IMR-90 (cell line): ENCODE measurements at regions not wholly inside any gene's neighbourhood (a gene's known extent, or its start where the extent isn't known, plus 50 kb on each side); places are given as distances from the start of the nearest gene placed in this dataset.

Experiments used
- ATAC-seq: fragments of 200-7000 bp; cut with Tn5 transposase; 2 replicates; pipeline ENCODE4 v1.9.1; 2020; ENCODE audit warnings: low read depth, mild to moderate bottlenecking, moderate library complexity
- BruUV-seq: library from RNA; stranded (reverse); fragments of 400-500 nt; replicated peaks from 2 replicates; lab custom pipeline; 2021; lab: Mats Ljungman, UMichigan
- CTCF ChIA-PET: fragments of 300-600 bp; formaldehyde crosslinking; extraction: SDS; loops from one replicate; lab custom pipeline; 2021; ENCODE audit warnings: antibody characterized with exemption; lab: Yijun Ruan, JAX
- POLR2A ChIA-PET: fragments of 300-600 bp; sonication (Branson Sonifier 250); formaldehyde crosslinking; loops from one replicate; lab custom pipeline; 2022; ENCODE audit warnings: antibody characterized with exemption; ENCODE audit not compliant: unreplicated experiment; lab: Charles Lee
- DNase-seq: peaks from one replicate; pipeline ENCODE4 v3.0.0; 2013
- H2AFZ ChIP-seq: replicated peaks from 2 replicates; pipeline ENCODE3; 2013; ENCODE audit warnings: low read length, mild to moderate bottlenecking; ENCODE audit not compliant: poor library complexity
- H2AK5ac ChIP-seq: 2 replicates; pipeline ENCODE4 v1.6.1; 2013; ENCODE audit warnings: low read depth, low read length, inconsistent platforms
- H2AK9ac ChIP-seq: replicated peaks from 2 replicates; pipeline ENCODE3; 2013; ENCODE audit warnings: mild to moderate bottlenecking, low read depth, low read length, moderate library complexity; ENCODE audit not compliant: poor library complexity
- H2BK120ac ChIP-seq: 2 replicates; pipeline ENCODE4 v1.6.1; 2013; ENCODE audit warnings: low read depth, low read length, inconsistent platforms
- H2BK15ac ChIP-seq: 3 replicates; pipeline ENCODE4 v1.6.1; 2013; ENCODE audit warnings: low read depth, low read length, inconsistent platforms
- H2BK20ac ChIP-seq: 2 replicates; pipeline ENCODE4 v1.6.1; 2013; ENCODE audit warnings: low read depth, mild to moderate bottlenecking, inconsistent platforms, low read length, moderate library complexity
- H2BK5ac ChIP-seq: 2 replicates; pipeline ENCODE4 v1.6.1; 2013; ENCODE audit warnings: mild to moderate bottlenecking, low read depth, low read length, inconsistent platforms; ENCODE audit not compliant: poor library complexity, severe bottlenecking
- H3K14ac ChIP-seq: replicated peaks from 2 replicates; pipeline ENCODE4 v1.6.1; 2013; ENCODE audit warnings: low read depth, low read length, inconsistent platforms
- H3K18ac ChIP-seq: 2 replicates; pipeline ENCODE4 v1.6.1; 2013; ENCODE audit warnings: low read depth, low read length, control low read depth
- H3K23ac ChIP-seq: 2 replicates; pipeline ENCODE4 v1.6.1; 2013; ENCODE audit warnings: low read depth, low read length, inconsistent platforms
- H3K27ac ChIP-seq: 2 replicates; pipeline ENCODE4 v1.5.1; 2013; ENCODE audit warnings: mild to moderate bottlenecking, control low read depth, low read length; ENCODE audit not compliant: insufficient read depth
- H3K27me3 ChIP-seq: 2 replicates; pipeline ENCODE4 v1.6.1; 2013; ENCODE audit warnings: low read length; ENCODE audit not compliant: control insufficient read depth, insufficient read depth
- H3K36me3 ChIP-seq: 2 replicates; pipeline ENCODE4 v1.6.1; 2013; ENCODE audit warnings: low read length, mixed read lengths; ENCODE audit not compliant: control insufficient read depth, insufficient read depth
- H3K4ac ChIP-seq: 2 replicates; pipeline ENCODE4 v1.6.1; 2013; ENCODE audit warnings: low read depth, low read length, inconsistent platforms
- H3K4me1 ChIP-seq: 2 replicates; pipeline ENCODE4 v1.6.1; 2013; ENCODE audit warnings: low read length, mixed read lengths; ENCODE audit not compliant: control insufficient read depth, insufficient read depth
- H3K4me2 ChIP-seq: 2 replicates; pipeline ENCODE4 v1.6.1; 2013; ENCODE audit warnings: low read depth, mild to moderate bottlenecking, control low read depth, low read length, moderate library complexity
- H3K4me3 ChIP-seq: 2 replicates; pipeline ENCODE4 v1.5.1; 2013; ENCODE audit warnings: low read depth, mild to moderate bottlenecking, control low read depth, low read length, moderate library complexity; ENCODE audit not compliant: insufficient read depth
- H3K56ac ChIP-seq: 2 replicates; pipeline ENCODE4 v1.6.1; 2013; ENCODE audit warnings: low read length, inconsistent platforms; ENCODE audit not compliant: insufficient read depth; ENCODE audit errors: extremely low read depth
- H3K79me1 ChIP-seq, 2 experiments: 2 replicates each; pipeline ENCODE4 v1.6.1; 2013; ENCODE audit warnings: low read length in 2 of 2, inconsistent platforms in 1 of 2, low read depth in 1 of 2
- H3K9ac ChIP-seq: 2 replicates; pipeline ENCODE4 v1.6.1; 2013; ENCODE audit warnings: low read depth, low read length, control low read depth
- H3K9me1 ChIP-seq: 2 replicates; pipeline ENCODE4 v1.6.1; 2013; ENCODE audit warnings: low read length, inconsistent platforms; ENCODE audit not compliant: insufficient read depth
- H3K9me3 ChIP-seq: 2 replicates; pipeline ENCODE4 v1.6.1; 2013; ENCODE audit warnings: low read length; ENCODE audit not compliant: control insufficient read depth, insufficient read depth
- H4K20me1 ChIP-seq: 2 replicates; pipeline ENCODE4 v1.6.1; 2013; ENCODE audit warnings: low read length, inconsistent platforms; ENCODE audit not compliant: insufficient read depth
- H4K5ac ChIP-seq: 2 replicates; pipeline ENCODE4 v1.6.1; 2013; ENCODE audit warnings: mild to moderate bottlenecking, low read depth, low read length, control low read depth
- H4K8ac ChIP-seq, 2 experiments: 2 replicates each; pipeline ENCODE4 v1.6.1; 2013; ENCODE audit warnings: low read depth in 2 of 2, low read length in 2 of 2, control low read depth in 1 of 2, inconsistent platforms in 1 of 2
- H4K91ac ChIP-seq: 2 replicates; pipeline ENCODE4 v1.6.1; 2013; ENCODE audit warnings: low read depth, low read length, inconsistent platforms; ENCODE audit not compliant: insufficient read depth
- CEBPB ChIP-seq: IDR thresholded peaks from 2 replicates; pipeline ENCODE4 v1.6.1; 2012; ENCODE audit warnings: low read depth, low read length, improper control_type of control experiment
- CHD1 ChIP-seq: IDR thresholded peaks from 2 replicates; pipeline ENCODE4 v1.6.1; 2012; ENCODE audit warnings: low read depth, low read length, improper control_type of control experiment
- RCOR1 ChIP-seq: IDR thresholded peaks from 2 replicates; pipeline ENCODE4 v1.6.1; 2012; ENCODE audit warnings: mild to moderate bottlenecking, low read length, improper control_type of control experiment; ENCODE audit not compliant: insufficient replicate concordance
- RFX5 ChIP-seq: IDR thresholded peaks from 2 replicates; pipeline ENCODE4 v1.8.0; 2012; ENCODE audit warnings: low read depth, mild to moderate bottlenecking, low read length, moderate library complexity
- WGBS, 2 experiments: methylation state at CpG; one replicate each; pipeline versions ENCODE4 v1.1.5 to v1.1.7; 2013; ENCODE audit warnings: missing lambda C conversion rate in 2 of 2; ENCODE audit not compliant: insufficient read length in 1 of 2; ENCODE audit errors: extremely low coverage in 2 of 2; 5-methylcytosine and 5-hydroxymethylcytosine counted together
- dilution Hi-C: fragments of 300-500 bp; cut with HindIII; formaldehyde crosslinking; loops from one replicate; pipeline ENCODE4 v1.14.3; 2018; ENCODE audit warnings: low sequenced_read_pairs; ENCODE audit not compliant: unreplicated experiment
- in situ Hi-C: fragments of 300-500 bp; cut with MboI; formaldehyde crosslinking; loops from 3 replicates; pipeline ENCODE4 v1.14.3; 2019; ENCODE audit warnings: low sequenced_read_pairs, inconsistent platforms, mixed read lengths
- intact Hi-C: fragments of 100-400 bp; cut with micrococcal nuclease; formaldehyde crosslinking; loops from 2 replicates; pipeline ENCODE4 v1.10.0; 2022

DNA sequence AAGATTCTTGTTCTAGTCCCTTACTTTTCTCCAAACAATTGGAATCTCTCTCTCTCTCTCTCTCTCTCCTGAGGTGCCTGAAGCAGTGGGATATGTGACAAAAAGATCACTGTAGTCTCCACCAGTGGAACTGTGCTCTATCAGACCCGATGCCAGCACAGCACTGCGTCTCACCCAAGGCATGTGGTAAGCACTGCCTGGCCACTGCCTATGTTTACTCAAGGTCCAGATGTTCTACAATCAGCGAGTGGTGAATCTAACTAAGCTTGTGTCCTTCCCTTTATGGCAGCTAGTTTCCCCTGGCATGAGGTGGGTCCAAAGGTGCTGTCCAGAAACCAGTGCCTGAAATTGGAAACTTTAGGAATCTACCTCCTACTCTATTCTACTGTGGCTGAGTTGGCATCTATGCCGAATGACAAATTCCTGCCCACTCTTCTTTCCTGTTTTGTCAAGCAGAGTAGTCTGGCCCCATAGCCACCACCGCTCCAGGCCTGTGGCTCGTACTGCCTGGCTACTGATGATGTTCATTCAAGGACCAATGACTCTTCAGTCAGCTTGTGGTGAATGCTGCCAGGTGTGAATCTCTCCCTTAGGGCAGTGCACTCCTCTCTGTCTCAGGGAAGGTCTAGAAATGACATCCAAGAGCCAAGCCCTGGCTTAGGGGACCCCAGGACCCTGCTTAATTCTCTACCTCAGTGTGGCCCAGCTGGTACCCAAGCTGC is 416.5 kb downstream of the TEX13C start:
- H3K4me2 ChIP-seq = no peak overlapping the region
- no peak overlapping the region for H3K27ac ChIP-seq
- no peak overlapping the region for H3K4ac ChIP-seq
- intact Hi-C loops (loop anchor here (10.0 kb wide), 1 partner anchor 149 kb away; no protein-coding TSS in a partner anchor), dilution Hi-C loops (no loop called here), in situ Hi-C loops (no loop called here)
- BruUV-seq = no TSS peak
- H2AFZ ChIP-seq = no peak overlapping the region
- H3K23ac ChIP-seq = no peak overlapping the region
- H4K5ac ChIP-seq = no peak overlapping the region
- no peak overlapping the region for H3K56ac ChIP-seq
- no peak overlapping the region for H2BK120ac ChIP-seq
- no CpG with 5 or more reads among the region's 6 CpGs for WGBS, 2 experiments
- H3K36me3 ChIP-seq = no peaks in the 10 kb centered on the region
- CTCF ChIA-PET = no interaction called here
- no peaks in the 10 kb centered on the region for H3K79me1 ChIP-seq
- no peak overlapping the region for H2AK5ac ChIP-seq
- no peak overlapping the region for H3K9ac ChIP-seq
- TF ChIP-seq CHD1 (no peak), RFX5 (no peak), CEBPB (no peak), RCOR1 (no peak)
- POLR2A ChIA-PET = no interaction called here
- H4K8ac ChIP-seq = no peak overlapping the region
- no peak overlapping the region for H2BK5ac ChIP-seq
- no peak overlapping the region for H3K18ac ChIP-seq
- H3K27me3 ChIP-seq = no peaks in the 10 kb centered on the region
- no peak overlapping the region for H2BK20ac ChIP-seq
- H3K14ac ChIP-seq = no peak overlapping the region
- H3K9me1 ChIP-seq = no peaks in the 10 kb centered on the region
- peaks cover 2% of the 10 kb centered on the region; the same call in 1 of the 2 replicates for H3K9me3 ChIP-seq
- H3K4me3 ChIP-seq = no peak overlapping the region
- DNase-seq (no peak), ATAC-seq (no peak)
- no peak overlapping the region for H4K91ac ChIP-seq
- H3K4me1 ChIP-seq = no peaks in the 10 kb centered on the region
- H4K20me1 ChIP-seq = no peaks in the 10 kb centered on the region
- H2BK15ac ChIP-seq = no peak overlapping the region
- H2AK9ac ChIP-seq = no peak overlapping the region
